WTC11 (cell line): ENCODE measurements at regions not wholly inside any gene's neighbourhood (a gene's known extent, or its start where the extent isn't known, plus 50 kb on each side); places are given as distances from the start of the nearest gene placed in this dataset.

Experiments used
- ATAC-seq: fragments of 200-7000 bp; cut with Tn5 transposase; 2 replicates; pipeline ENCODE4 v1.10.0; 2021; ENCODE audit warnings: mild to moderate bottlenecking, moderate library complexity
- CTCF ChIA-PET: fragments of 300-600 bp; sonication (Branson Sonifier 250); formaldehyde crosslinking; loops from one replicate; lab custom pipeline; 2021; ENCODE audit warnings: antibody characterized with exemption; lab: Charles Lee
- POLR2A ChIA-PET: fragments of 350-600 bp; sonication (Branson Sonifier 250); formaldehyde crosslinking; loops from one replicate; lab custom pipeline; 2021; ENCODE audit warnings: antibody characterized with exemption; lab: Charles Lee
- DNase-seq: peaks from one replicate; pipeline ENCODE4 v3.0.0; 2021; ENCODE audit warnings: low spot score
- H3K27ac Mint-ChIP-seq: 2 replicates; pipeline ENCODE4 v1.8.0; 2021; ENCODE audit warnings: mixed read lengths
- H3K27me3 Mint-ChIP-seq: 2 replicates; pipeline ENCODE4 v1.8.0; 2021; ENCODE audit warnings: low read depth, mild to moderate bottlenecking, moderate library complexity, mixed read lengths
- H3K36me3 Mint-ChIP-seq: 2 replicates; pipeline ENCODE4 v1.8.0; 2021; ENCODE audit warnings: mixed read lengths
- H3K4me1 Mint-ChIP-seq: 2 replicates; pipeline ENCODE4 v1.8.0; 2022; ENCODE audit warnings: mixed read lengths
- H3K4me3 Mint-ChIP-seq: 2 replicates; pipeline ENCODE4 v1.8.0; 2021; ENCODE audit warnings: mild to moderate bottlenecking, moderate library complexity, mixed read lengths
- H3K9me3 Mint-ChIP-seq: 2 replicates; pipeline ENCODE4 v1.8.0; 2021; ENCODE audit warnings: mixed read lengths
- EMX1 ChIP-seq: fragments of 250-450 bp; sonication (Bioruptor Pico); IDR thresholded peaks from 2 replicates; pipeline ENCODE4 v1.8.0; 2021; ENCODE audit warnings: mild to moderate bottlenecking
- ETV6 ChIP-seq: sonication (generic); formaldehyde crosslinking; IDR thresholded peaks from 2 replicates; pipeline ENCODE4 v1.8.1; 2022; ENCODE audit warnings: mild to moderate bottlenecking, missing genetic modification reagents
- FOXK1 ChIP-seq: sonication (generic); formaldehyde crosslinking; IDR thresholded peaks from 2 replicates; pipeline ENCODE4 v1.8.0; 2022; ENCODE audit warnings: mild to moderate bottlenecking, moderate library complexity, missing genetic modification reagents
- KAT7 ChIP-seq: sonication (generic); formaldehyde crosslinking; IDR thresholded peaks from 2 replicates; pipeline ENCODE4 v1.8.1; 2023; ENCODE audit warnings: missing genetic modification reagents, mild to moderate bottlenecking, borderline replicate concordance
- MYBL2 ChIP-seq: sonication (generic); formaldehyde crosslinking; IDR thresholded peaks from 2 replicates; pipeline ENCODE4 v1.8.1; 2023; ENCODE audit warnings: mild to moderate bottlenecking, moderate library complexity, missing genetic modification reagents
- NFE2L1 ChIP-seq: sonication (generic); formaldehyde crosslinking; IDR thresholded peaks from 2 replicates; pipeline ENCODE4 v1.8.1; 2023; ENCODE audit warnings: missing genetic modification reagents
- NFYB ChIP-seq: sonication (generic); formaldehyde crosslinking; conservative IDR thresholded peaks from 2 replicates; pipeline ENCODE4 v1.8.0; 2022; ENCODE audit warnings: low read depth, missing genetic modification reagents
- PRRX2 ChIP-seq: fragments of 250-450 bp; sonication (Bioruptor Pico); IDR thresholded peaks from 2 replicates; pipeline ENCODE4 v1.8.0; 2021; ENCODE audit warnings: mild to moderate bottlenecking
- SMAD3 ChIP-seq: sonication (generic); formaldehyde crosslinking; IDR thresholded peaks from 2 replicates; pipeline ENCODE4 v1.8.0; 2022; ENCODE audit warnings: missing genetic modification reagents, mild to moderate bottlenecking, borderline replicate concordance
- TCF7 ChIP-seq: sonication (generic); formaldehyde crosslinking; IDR thresholded peaks from 2 replicates; pipeline ENCODE4 v1.8.0; 2022; ENCODE audit warnings: mild to moderate bottlenecking, low read depth, missing genetic modification reagents, moderate library complexity
- TP53 ChIP-seq: sonication (generic); formaldehyde crosslinking; IDR thresholded peaks from 2 replicates; pipeline ENCODE4 v1.8.1; 2023; ENCODE audit warnings: mild to moderate bottlenecking, missing genetic modification reagents
- ZNF121 ChIP-seq: sonication (generic); formaldehyde crosslinking; IDR thresholded peaks from 2 replicates; pipeline ENCODE4 v1.8.0; 2023; ENCODE audit warnings: missing genetic modification reagents
- ZNF232 ChIP-seq: sonication (generic); formaldehyde crosslinking; IDR thresholded peaks from 2 replicates; pipeline ENCODE4 v1.8.0; 2022; ENCODE audit warnings: mild to moderate bottlenecking, missing genetic modification reagents
- ZNF423 ChIP-seq: fragments of 250-450 bp; sonication (Bioruptor Pico); IDR thresholded peaks from 2 replicates; pipeline ENCODE4 v2.1.2; 2022; ENCODE audit warnings: mild to moderate bottlenecking, moderate library complexity
- ZNF671 ChIP-seq: fragments of 250-450 bp; sonication (Bioruptor Pico); IDR thresholded peaks from 2 replicates; pipeline ENCODE4 v1.8.0; 2021; ENCODE audit warnings: mild to moderate bottlenecking
- TF ChIP-seq, protein P1 (sequence below): sonication (generic); formaldehyde crosslinking; IDR thresholded peaks from 2 replicates; pipeline ENCODE4 v1.8.0; 2023; ENCODE audit warnings: mild to moderate bottlenecking, missing genetic modification reagents
- TF ChIP-seq, protein P2 (sequence below): sonication (generic); formaldehyde crosslinking; IDR thresholded peaks from 2 replicates; pipeline ENCODE4 v1.8.0; 2022; ENCODE audit warnings: missing genetic modification reagents
- TF ChIP-seq, protein P3 (sequence below): fragments of 250-450 bp; sonication (Bioruptor Pico); IDR thresholded peaks from 2 replicates; pipeline ENCODE4 v2.1.2; 2022; ENCODE audit warnings: mild to moderate bottlenecking, moderate library complexity
- TF ChIP-seq, protein P4 (sequence below): fragments of 250-450 bp; sonication (Bioruptor Pico); IDR thresholded peaks from 2 replicates; pipeline ENCODE4 v1.8.0; 2021; ENCODE audit warnings: mild to moderate bottlenecking
- TF ChIP-seq, protein P5 (sequence below): sonication (generic); formaldehyde crosslinking; conservative IDR thresholded peaks from 2 replicates; pipeline ENCODE4 v1.8.1; 2022; ENCODE audit warnings: mild to moderate bottlenecking, missing genetic modification reagents
- TF ChIP-seq, protein P6 (sequence below): fragments of 250-450 bp; sonication (Bioruptor Pico); IDR thresholded peaks from 2 replicates; pipeline ENCODE4 v1.9.0; 2021; ENCODE audit warnings: moderate library complexity, mild to moderate bottlenecking, inconsistent platforms, borderline replicate concordance
- TF ChIP-seq, protein P7 (sequence below): sonication (generic); formaldehyde crosslinking; IDR thresholded peaks from 2 replicates; pipeline ENCODE4 v1.8.0; 2022; ENCODE audit warnings: mild to moderate bottlenecking, missing genetic modification reagents
- TF ChIP-seq, protein P8 (sequence below): sonication (generic); formaldehyde crosslinking; IDR thresholded peaks from 2 replicates; pipeline ENCODE4 v1.8.1; 2022; ENCODE audit warnings: low read depth, mild to moderate bottlenecking, moderate library complexity, missing genetic modification reagents, borderline replicate concordance

DNA sequence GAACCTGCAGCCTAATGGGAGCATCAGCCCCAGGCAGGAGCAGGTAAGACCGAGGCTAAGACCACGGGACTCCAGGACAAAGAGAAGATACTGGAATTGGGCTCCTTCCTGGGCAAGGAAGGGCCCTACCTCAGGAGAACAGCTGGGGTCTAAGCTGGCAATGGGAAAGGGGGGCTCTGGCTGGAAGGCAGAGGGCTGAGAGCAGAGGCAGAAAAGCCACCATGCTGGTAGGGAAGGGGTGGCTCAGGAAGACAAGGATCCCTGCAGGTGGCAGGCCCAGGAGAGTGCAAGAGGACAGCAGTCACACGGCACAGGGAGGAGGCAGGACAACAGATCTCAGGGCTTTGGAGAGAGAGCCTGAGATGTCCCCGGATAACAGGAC, 203.5 kb downstream of the NDUFA10 start:
- Mint-ChIP-seq H3K36me3 (no peaks in the 10 kb centered on the region), H3K27me3 (no peaks in the 10 kb centered on the region), H3K27ac (no peak overlapping the region), H3K4me1 (peaks cover 9% of the 10 kb centered on the region), H3K9me3 (no peaks in the 10 kb centered on the region), H3K4me3 (no peak overlapping the region)
- TF ChIP-seq EMX1 (CRISPR knock-in tag) (no peak), TP53 (CRISPR knock-in tag) (no peak), TCF7 (CRISPR knock-in tag) (no peak), FOXK1 (CRISPR knock-in tag) (no peak), SMAD3 (no peak), NFE2L1 (CRISPR knock-in tag) (no peak), PRRX2 (CRISPR knock-in tag) (no peak), NFYB (no peak), ZNF232 (CRISPR knock-in tag) (no peak), KAT7 (CRISPR knock-in tag) (no peak), ZNF121 (no peak)
- TF ChIP-seq, protein P1, sequence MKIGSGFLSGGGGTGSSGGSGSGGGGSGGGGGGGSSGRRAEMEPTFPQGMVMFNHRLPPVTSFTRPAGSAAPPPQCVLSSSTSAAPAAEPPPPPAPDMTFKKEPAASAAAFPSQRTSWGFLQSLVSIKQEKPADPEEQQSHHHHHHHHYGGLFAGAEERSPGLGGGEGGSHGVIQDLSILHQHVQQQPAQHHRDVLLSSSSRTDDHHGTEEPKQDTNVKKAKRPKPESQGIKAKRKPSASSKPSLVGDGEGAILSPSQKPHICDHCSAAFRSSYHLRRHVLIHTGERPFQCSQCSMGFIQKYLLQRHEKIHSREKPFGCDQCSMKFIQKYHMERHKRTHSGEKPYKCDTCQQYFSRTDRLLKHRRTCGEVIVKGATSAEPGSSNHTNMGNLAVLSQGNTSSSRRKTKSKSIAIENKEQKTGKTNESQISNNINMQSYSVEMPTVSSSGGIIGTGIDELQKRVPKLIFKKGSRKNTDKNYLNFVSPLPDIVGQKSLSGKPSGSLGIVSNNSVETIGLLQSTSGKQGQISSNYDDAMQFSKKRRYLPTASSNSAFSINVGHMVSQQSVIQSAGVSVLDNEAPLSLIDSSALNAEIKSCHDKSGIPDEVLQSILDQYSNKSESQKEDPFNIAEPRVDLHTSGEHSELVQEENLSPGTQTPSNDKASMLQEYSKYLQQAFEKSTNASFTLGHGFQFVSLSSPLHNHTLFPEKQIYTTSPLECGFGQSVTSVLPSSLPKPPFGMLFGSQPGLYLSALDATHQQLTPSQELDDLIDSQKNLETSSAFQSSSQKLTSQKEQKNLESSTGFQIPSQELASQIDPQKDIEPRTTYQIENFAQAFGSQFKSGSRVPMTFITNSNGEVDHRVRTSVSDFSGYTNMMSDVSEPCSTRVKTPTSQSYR: no peak
- TF ChIP-seq, protein P2, sequence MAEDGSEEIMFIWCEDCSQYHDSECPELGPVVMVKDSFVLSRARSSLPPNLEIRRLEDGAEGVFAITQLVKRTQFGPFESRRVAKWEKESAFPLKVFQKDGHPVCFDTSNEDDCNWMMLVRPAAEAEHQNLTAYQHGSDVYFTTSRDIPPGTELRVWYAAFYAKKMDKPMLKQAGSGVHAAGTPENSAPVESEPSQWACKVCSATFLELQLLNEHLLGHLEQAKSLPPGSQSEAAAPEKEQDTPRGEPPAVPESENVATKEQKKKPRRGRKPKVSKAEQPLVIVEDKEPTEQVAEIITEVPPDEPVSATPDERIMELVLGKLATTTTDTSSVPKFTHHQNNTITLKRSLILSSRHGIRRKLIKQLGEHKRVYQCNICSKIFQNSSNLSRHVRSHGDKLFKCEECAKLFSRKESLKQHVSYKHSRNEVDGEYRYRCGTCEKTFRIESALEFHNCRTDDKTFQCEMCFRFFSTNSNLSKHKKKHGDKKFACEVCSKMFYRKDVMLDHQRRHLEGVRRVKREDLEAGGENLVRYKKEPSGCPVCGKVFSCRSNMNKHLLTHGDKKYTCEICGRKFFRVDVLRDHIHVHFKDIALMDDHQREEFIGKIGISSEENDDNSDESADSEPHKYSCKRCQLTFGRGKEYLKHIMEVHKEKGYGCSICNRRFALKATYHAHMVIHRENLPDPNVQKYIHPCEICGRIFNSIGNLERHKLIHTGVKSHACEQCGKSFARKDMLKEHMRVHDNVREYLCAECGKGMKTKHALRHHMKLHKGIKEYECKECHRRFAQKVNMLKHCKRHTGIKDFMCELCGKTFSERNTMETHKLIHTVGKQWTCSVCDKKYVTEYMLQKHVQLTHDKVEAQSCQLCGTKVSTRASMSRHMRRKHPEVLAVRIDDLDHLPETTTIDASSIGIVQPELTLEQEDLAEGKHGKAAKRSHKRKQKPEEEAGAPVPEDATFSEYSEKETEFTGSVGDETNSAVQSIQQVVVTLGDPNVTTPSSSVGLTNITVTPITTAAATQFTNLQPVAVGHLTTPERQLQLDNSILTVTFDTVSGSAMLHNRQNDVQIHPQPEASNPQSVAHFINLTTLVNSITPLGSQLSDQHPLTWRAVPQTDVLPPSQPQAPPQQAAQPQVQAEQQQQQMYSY: no peak
- TF ChIP-seq, protein P3, sequence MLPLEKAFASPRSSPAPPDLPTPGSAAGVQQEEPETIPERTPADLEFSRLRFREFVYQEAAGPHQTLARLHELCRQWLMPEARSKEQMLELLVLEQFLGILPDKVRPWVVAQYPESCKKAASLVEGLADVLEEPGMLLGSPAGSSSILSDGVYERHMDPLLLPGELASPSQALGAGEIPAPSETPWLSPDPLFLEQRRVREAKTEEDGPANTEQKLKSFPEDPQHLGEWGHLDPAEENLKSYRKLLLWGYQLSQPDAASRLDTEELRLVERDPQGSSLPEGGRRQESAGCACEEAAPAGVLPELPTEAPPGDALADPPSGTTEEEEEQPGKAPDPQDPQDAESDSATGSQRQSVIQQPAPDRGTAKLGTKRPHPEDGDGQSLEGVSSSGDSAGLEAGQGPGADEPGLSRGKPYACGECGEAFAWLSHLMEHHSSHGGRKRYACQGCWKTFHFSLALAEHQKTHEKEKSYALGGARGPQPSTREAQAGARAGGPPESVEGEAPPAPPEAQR (CRISPR knock-in tag): no peak
- TF ChIP-seq, protein P4, sequence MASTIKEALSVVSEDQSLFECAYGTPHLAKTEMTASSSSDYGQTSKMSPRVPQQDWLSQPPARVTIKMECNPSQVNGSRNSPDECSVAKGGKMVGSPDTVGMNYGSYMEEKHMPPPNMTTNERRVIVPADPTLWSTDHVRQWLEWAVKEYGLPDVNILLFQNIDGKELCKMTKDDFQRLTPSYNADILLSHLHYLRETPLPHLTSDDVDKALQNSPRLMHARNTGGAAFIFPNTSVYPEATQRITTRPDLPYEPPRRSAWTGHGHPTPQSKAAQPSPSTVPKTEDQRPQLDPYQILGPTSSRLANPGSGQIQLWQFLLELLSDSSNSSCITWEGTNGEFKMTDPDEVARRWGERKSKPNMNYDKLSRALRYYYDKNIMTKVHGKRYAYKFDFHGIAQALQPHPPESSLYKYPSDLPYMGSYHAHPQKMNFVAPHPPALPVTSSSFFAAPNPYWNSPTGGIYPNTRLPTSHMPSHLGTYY: no peak
- TF ChIP-seq, protein P5, sequence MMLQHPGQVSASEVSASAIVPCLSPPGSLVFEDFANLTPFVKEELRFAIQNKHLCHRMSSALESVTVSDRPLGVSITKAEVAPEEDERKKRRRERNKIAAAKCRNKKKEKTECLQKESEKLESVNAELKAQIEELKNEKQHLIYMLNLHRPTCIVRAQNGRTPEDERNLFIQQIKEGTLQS (CRISPR knock-in tag): no peak
- ChIA-PET POLR2A (no interaction called here), CTCF (no interaction called here)
- DNase-seq (no peak), ATAC-seq (no peak)

DNA sequence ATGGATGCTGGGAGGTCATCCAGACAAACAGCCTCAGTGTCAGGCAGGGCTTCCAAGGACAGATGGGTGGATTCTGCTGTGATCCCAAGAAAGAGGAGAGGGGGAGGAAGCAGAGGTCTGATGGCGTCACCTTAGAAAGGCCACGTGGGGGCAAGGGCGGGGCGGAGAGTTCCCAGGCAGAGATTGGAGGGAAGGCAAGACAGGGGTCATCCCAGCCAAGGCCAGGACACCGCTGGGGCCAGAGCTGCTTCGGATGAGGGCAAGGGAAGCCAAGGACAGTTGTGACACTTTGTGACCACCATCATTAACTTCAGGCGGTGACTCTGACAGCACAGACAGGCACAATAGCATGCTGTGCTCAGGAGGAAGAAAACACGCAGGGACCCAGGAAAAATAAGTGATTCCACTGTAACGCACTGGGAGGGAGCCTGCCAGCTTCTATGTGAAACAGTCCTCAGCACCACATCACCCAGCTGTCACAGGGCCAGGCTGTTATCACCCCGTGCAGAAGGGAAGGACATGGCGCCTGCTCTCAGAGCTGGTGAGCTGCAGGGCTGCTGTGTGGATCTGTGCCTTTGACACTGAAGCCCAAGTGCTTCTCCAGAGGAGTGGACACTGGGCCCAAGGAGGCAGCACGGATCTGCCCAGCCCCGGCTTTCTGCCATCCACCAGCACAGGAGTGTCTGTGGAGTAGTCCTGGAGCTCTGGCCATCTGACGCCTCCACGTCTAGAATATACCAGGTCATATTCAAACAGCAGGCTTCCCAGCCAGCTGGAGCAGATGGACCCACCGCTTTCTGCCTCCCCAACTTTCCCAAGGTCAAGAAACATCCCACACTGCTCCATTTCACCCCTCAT, 204.1 kb downstream of the NDUFA10 start:
- Mint-ChIP-seq H3K27ac (no peak overlapping the region), H3K9me3 (no peaks in the 10 kb centered on the region), H3K27me3 (no peaks in the 10 kb centered on the region)
- CTCF ChIA-PET: no interaction called here
- TF ChIP-seq MYBL2 (CRISPR knock-in tag): no peak
- TF ChIP-seq, protein P6, sequence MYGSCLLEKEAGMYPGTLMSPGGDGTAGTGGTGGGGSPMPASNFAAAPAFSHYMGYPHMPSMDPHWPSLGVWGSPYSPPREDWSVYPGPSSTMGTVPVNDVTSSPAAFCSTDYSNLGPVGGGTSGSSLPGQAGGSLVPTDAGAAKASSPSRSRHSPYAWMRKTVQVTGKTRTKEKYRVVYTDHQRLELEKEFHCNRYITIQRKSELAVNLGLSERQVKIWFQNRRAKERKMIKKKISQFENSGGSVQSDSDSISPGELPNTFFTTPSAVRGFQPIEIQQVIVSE (CRISPR knock-in tag): no peak
- no peak for TF ChIP-seq ZNF671 (CRISPR knock-in tag)
- no peak for TF ChIP-seq ZNF423
- TF ChIP-seq, protein P7, sequence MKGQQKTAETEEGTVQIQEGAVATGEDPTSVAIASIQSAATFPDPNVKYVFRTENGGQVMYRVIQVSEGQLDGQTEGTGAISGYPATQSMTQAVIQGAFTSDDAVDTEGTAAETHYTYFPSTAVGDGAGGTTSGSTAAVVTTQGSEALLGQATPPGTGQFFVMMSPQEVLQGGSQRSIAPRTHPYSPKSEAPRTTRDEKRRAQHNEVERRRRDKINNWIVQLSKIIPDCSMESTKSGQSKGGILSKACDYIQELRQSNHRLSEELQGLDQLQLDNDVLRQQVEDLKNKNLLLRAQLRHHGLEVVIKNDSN (CRISPR knock-in tag): no peak
- TF ChIP-seq, protein P8, sequence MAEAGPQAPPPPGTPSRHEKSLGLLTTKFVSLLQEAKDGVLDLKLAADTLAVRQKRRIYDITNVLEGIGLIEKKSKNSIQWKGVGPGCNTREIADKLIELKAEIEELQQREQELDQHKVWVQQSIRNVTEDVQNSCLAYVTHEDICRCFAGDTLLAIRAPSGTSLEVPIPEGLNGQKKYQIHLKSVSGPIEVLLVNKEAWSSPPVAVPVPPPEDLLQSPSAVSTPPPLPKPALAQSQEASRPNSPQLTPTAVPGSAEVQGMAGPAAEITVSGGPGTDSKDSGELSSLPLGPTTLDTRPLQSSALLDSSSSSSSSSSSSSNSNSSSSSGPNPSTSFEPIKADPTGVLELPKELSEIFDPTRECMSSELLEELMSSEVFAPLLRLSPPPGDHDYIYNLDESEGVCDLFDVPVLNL (CRISPR knock-in tag): no peak
- TF ChIP-seq ETV6 (CRISPR knock-in tag): no peak
- TF ChIP-seq, all 79 proteins: peak for 0
- ATAC-seq: no peak
- Mint-ChIP-seq H3K4me3 (no peak overlapping the region), H3K4me1 (peaks cover 9% of the 10 kb centered on the region), H3K36me3 (no peaks in the 10 kb centered on the region)
- POLR2A ChIA-PET: no interaction called here
- DNase-seq: no peak
